Esophagus squamous epithelium (tissue), 4 donors: ENCODE measurements at regions not wholly inside any gene's neighbourhood (a gene's known extent, or its start where the extent isn't known, plus 50 kb on each side); places are given as distances from the start of the nearest gene placed in this dataset.

Experiments used
- POLR2A ChIP-seq, 4 donors: fragments of 450-650 bp; IDR thresholded peaks; one replicate each; pipeline ENCODE4 v1.6.1; 2017; ENCODE audit warnings: antibody characterized with exemption in 4 of 4, mild to moderate bottlenecking in 4 of 4, moderate library complexity in 3 of 4
- TF ChIP-seq, protein P1 (sequence below), 6 experiments: fragments of 450-650 bp in 4 of 6; fragments of 200-600 bp in 2 of 6; sonication (generic) in 2 of 6; IDR thresholded peaks; one replicate each; pipeline ENCODE4 v1.5.1; 2016 to 2019; ENCODE audit warnings: antibody characterized with exemption in 6 of 6, mild to moderate bottlenecking in 4 of 6, moderate library complexity in 4 of 6

- TF ChIP-seq, protein P1, sequence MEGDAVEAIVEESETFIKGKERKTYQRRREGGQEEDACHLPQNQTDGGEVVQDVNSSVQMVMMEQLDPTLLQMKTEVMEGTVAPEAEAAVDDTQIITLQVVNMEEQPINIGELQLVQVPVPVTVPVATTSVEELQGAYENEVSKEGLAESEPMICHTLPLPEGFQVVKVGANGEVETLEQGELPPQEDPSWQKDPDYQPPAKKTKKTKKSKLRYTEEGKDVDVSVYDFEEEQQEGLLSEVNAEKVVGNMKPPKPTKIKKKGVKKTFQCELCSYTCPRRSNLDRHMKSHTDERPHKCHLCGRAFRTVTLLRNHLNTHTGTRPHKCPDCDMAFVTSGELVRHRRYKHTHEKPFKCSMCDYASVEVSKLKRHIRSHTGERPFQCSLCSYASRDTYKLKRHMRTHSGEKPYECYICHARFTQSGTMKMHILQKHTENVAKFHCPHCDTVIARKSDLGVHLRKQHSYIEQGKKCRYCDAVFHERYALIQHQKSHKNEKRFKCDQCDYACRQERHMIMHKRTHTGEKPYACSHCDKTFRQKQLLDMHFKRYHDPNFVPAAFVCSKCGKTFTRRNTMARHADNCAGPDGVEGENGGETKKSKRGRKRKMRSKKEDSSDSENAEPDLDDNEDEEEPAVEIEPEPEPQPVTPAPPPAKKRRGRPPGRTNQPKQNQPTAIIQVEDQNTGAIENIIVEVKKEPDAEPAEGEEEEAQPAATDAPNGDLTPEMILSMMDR (IDR thresholded peaks at IDR 0.05) = no peak
- TF ChIP-seq POLR2A (IDR thresholded peaks at IDR 0.05) = no peak
These were observed 219.9 kb upstream of the HSFY2 start for GRCh38 chrY:18993480-18993879.
